ENCODE measurements at regions not wholly inside any gene's neighbourhood (a gene's known extent, or its start where the extent isn't known, plus 50 kb on each side); places are given as distances from the start of the nearest gene placed in this dataset.

DNA sequence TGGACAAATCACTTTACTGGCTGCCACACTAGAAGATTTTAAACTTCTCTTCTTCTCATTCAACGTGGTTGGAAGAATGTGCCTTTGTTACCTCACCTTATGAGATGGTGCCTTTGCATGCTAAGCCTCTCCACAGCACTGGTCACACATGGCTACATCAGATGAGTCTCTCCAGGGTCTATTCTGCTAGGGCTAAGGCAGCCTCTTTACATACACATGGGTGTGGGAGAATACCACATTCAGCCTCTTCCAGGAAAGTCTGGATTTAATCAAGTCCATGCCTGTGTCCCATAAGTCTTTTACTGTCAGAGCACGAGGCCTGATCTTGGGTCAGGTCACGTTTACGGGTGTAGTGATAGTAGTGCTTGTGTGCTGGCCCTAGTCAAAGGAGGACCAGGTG lies 701.5 kb downstream of the SORCS3 start:
- Histone ChIP-seq H3K4me1 (no peaks in the 10 kb centered on the region), H3K27ac (no peak overlapping the region), H3K27me3 (no peaks in the 10 kb centered on the region), H3K4me3 (no peak overlapping the region), H3K9me3 (no peaks in the 10 kb centered on the region), H3K36me3 (no peaks in the 10 kb centered on the region)
- TF ChIP-seq, protein P1, sequence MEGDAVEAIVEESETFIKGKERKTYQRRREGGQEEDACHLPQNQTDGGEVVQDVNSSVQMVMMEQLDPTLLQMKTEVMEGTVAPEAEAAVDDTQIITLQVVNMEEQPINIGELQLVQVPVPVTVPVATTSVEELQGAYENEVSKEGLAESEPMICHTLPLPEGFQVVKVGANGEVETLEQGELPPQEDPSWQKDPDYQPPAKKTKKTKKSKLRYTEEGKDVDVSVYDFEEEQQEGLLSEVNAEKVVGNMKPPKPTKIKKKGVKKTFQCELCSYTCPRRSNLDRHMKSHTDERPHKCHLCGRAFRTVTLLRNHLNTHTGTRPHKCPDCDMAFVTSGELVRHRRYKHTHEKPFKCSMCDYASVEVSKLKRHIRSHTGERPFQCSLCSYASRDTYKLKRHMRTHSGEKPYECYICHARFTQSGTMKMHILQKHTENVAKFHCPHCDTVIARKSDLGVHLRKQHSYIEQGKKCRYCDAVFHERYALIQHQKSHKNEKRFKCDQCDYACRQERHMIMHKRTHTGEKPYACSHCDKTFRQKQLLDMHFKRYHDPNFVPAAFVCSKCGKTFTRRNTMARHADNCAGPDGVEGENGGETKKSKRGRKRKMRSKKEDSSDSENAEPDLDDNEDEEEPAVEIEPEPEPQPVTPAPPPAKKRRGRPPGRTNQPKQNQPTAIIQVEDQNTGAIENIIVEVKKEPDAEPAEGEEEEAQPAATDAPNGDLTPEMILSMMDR (IDR thresholded peaks at IDR 0.05) = no peak
- no peak for DNase-seq (ENCODE audit: low spot score)

DNA sequence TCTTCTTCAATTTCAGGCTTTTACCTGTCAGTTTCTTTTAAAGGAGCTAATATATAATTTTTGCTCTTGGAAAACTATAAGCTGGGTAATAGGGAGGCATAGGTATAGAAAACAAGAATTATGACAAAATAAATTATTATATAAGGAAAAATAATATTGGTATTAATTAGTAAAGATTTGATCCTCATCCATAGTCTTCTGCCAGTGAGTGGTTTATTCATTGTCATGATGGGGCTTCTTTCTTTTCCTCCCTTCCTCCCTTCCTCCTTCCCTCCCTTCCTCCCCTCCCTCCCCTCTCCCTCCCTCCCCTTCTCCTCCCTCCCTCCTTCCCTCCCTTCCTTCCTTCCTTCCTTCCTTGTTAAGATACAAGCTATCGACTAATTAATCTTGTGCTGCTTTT lies 698.6 kb downstream of the SORCS3 start:
- no peaks in the 10 kb centered on the region for H3K36me3 ChIP-seq
- no peak overlapping the region for H3K27ac ChIP-seq
- no peak for DNase-seq (ENCODE audit: low spot score)
- TF ChIP-seq, protein P1 (IDR thresholded peaks at IDR 0.05) = no peak
- H3K9me3 ChIP-seq = no peaks in the 10 kb centered on the region
- no peaks in the 10 kb centered on the region for H3K4me1 ChIP-seq
- no peak overlapping the region for H3K4me3 ChIP-seq
- no peaks in the 10 kb centered on the region for H3K27me3 ChIP-seq

DNA sequence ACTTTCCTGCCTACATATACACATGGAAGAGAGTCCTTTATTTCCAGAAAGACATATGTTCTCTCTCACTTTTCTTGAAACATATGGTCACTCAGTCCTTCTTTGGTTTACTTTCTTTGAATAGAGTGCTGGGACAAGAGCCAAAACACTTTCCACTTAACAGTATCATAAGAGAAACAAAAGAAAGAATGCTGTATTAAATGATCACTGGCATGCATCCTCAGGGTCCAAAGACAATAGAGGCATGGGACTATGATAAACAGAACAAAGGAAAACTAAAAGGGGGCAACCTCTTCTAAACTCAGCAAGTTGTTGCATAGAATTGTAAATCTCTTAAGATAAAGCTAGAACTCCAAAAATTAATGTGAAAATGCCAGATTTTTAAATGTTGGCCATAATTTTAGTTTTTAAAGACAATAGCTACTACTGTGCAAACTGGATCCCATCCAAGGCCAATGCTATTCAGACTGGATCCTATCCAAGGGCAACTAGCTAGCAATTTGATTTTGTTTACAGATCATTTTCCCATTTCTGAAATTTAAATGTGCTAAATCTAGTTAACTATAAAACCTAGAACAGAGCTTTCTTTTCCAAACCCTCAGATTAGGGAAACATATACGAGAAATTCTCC lies 687.5 kb downstream of the SORCS3 start:
- no peak for DNase-seq (ENCODE audit: low spot score)
- Histone ChIP-seq H3K4me1 (no peaks in the 10 kb centered on the region), H3K27ac (no peak overlapping the region), H3K4me3 (no peak overlapping the region), H3K9me3 (no peaks in the 10 kb centered on the region), H3K27me3 (no peaks in the 10 kb centered on the region), H3K36me3 (no peaks in the 10 kb centered on the region)
- TF ChIP-seq, protein P1 (IDR thresholded peaks at IDR 0.05) = no peak

Measured in right atrium auricular region (tissue), 2 donors.